ENCODE measurements at regions not wholly inside any gene's neighbourhood (a gene's known extent, or its start where the extent isn't known, plus 50 kb on each side); places are given as distances from the start of the nearest gene placed in this dataset.

DNA sequence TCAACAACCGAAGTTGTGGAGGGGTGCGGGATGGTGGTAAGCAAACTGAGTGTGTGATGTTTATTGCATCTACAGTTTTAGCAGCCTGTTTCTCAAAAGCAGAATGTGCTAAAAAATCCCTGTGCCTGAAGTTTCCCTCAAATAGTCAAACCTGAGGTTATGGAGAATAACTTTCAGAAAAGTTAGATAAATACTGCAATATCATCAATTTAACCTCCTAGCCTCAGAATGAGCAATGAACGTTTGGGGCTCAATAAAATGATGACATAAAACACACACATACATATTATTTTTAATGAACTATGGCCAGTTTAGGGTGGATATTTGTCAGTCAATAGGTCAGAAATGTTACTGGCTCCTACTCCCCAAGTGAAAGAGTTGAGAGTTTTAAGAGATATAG lies 201.6 kb downstream of the SEMA6D start:
- no peaks in the 10 kb centered on the region for H3K9me3 ChIP-seq (ENCODE audit: insufficient read depth, low read depth, low read length)
- no peak overlapping the region for H3K4me3 ChIP-seq (ENCODE audit: low read length, poor library complexity, severe bottlenecking)
- no peak overlapping the region for H2AFZ ChIP-seq (ENCODE audit: low read length)
- H3K27me3 ChIP-seq (ENCODE audit: insufficient read depth, low read length, poor library complexity, severe bottlenecking), result no peaks in the 10 kb centered on the region
- no peak overlapping the region for H3K4me2 ChIP-seq (ENCODE audit: low read depth, low read length, poor library complexity, severe bottlenecking)
- H3F3A ChIP-seq (ENCODE audit: low read depth), result no peaks in the 10 kb centered on the region
- no peaks in the 10 kb centered on the region for H3K79me2 ChIP-seq (ENCODE audit: insufficient read depth, low read length)
- no peaks in the 10 kb centered on the region for H3K4me1 ChIP-seq (ENCODE audit: insufficient read depth, low read length, poor library complexity, severe bottlenecking)
- H3K9ac ChIP-seq (ENCODE audit: low read depth, low read length, poor library complexity, severe bottlenecking), result no peak overlapping the region
- H3K9me2 ChIP-seq (replicated peaks; ENCODE audit: low read depth, low read length), result no peaks in the 10 kb centered on the region
- TF ChIP-seq, protein P1, sequence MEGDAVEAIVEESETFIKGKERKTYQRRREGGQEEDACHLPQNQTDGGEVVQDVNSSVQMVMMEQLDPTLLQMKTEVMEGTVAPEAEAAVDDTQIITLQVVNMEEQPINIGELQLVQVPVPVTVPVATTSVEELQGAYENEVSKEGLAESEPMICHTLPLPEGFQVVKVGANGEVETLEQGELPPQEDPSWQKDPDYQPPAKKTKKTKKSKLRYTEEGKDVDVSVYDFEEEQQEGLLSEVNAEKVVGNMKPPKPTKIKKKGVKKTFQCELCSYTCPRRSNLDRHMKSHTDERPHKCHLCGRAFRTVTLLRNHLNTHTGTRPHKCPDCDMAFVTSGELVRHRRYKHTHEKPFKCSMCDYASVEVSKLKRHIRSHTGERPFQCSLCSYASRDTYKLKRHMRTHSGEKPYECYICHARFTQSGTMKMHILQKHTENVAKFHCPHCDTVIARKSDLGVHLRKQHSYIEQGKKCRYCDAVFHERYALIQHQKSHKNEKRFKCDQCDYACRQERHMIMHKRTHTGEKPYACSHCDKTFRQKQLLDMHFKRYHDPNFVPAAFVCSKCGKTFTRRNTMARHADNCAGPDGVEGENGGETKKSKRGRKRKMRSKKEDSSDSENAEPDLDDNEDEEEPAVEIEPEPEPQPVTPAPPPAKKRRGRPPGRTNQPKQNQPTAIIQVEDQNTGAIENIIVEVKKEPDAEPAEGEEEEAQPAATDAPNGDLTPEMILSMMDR (conservative IDR thresholded peaks at IDR 0.05; ENCODE audit: low read length), result no peak
- no peak for TF ChIP-seq EZH2phosphoT487 (IDR thresholded peaks at IDR 0.05; ENCODE audit: borderline replicate concordance)
- no peaks in the 10 kb centered on the region for H3K36me3 ChIP-seq (ENCODE audit: insufficient read depth, low read length)
- H4K20me1 ChIP-seq (ENCODE audit: insufficient read depth, low read length, poor library complexity, severe bottlenecking), result no peaks in the 10 kb centered on the region

DNA sequence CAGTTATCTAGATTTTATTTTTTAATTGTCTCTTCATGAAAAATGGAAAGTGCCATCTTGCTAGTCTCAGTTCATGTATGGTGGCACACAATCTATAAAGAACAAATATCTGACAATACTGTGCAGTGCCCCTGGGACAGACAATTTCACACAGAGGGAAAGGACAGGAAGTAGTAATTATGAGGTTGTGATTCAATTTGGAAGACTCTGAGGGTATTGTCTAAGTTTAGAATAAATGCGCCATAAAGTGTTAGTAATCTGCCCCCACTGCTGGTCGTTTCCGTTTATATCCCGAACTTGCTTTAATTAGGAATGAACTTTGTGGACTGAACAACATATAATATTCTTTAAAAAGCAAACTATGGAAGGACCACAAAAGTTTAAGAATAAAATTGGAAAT lies 196.4 kb upstream of the SLC24A5 start:
- no peaks in the 10 kb centered on the region for H3K36me3 ChIP-seq (ENCODE audit: insufficient read depth, low read length)
- no peaks in the 10 kb centered on the region for H3K9me3 ChIP-seq (ENCODE audit: insufficient read depth, low read depth, low read length)
- H3K9ac ChIP-seq (ENCODE audit: low read depth, low read length, poor library complexity, severe bottlenecking), result no peak overlapping the region
- no peaks in the 10 kb centered on the region for H3K4me1 ChIP-seq (ENCODE audit: insufficient read depth, low read length, poor library complexity, severe bottlenecking)
- no peak overlapping the region for H3K4me3 ChIP-seq (ENCODE audit: low read length, poor library complexity, severe bottlenecking)
- H4K20me1 ChIP-seq (ENCODE audit: insufficient read depth, low read length, poor library complexity, severe bottlenecking), result no peaks in the 10 kb centered on the region
- H3K27me3 ChIP-seq (ENCODE audit: insufficient read depth, low read length, poor library complexity, severe bottlenecking), result no peaks in the 10 kb centered on the region
- H3K4me2 ChIP-seq (ENCODE audit: low read depth, low read length, poor library complexity, severe bottlenecking), result no peak overlapping the region
- TF ChIP-seq, protein P1 (conservative IDR thresholded peaks at IDR 0.05; ENCODE audit: low read length), result no peak
- no peak for TF ChIP-seq EZH2phosphoT487 (IDR thresholded peaks at IDR 0.05; ENCODE audit: borderline replicate concordance)
- H2AFZ ChIP-seq (ENCODE audit: low read length), result no peak overlapping the region
- H3K9me2 ChIP-seq (replicated peaks; ENCODE audit: low read depth, low read length), result no peaks in the 10 kb centered on the region
- no peaks in the 10 kb centered on the region for H3F3A ChIP-seq (ENCODE audit: low read depth)
- H3K79me2 ChIP-seq (ENCODE audit: insufficient read depth, low read length), result no peaks in the 10 kb centered on the region

DNA sequence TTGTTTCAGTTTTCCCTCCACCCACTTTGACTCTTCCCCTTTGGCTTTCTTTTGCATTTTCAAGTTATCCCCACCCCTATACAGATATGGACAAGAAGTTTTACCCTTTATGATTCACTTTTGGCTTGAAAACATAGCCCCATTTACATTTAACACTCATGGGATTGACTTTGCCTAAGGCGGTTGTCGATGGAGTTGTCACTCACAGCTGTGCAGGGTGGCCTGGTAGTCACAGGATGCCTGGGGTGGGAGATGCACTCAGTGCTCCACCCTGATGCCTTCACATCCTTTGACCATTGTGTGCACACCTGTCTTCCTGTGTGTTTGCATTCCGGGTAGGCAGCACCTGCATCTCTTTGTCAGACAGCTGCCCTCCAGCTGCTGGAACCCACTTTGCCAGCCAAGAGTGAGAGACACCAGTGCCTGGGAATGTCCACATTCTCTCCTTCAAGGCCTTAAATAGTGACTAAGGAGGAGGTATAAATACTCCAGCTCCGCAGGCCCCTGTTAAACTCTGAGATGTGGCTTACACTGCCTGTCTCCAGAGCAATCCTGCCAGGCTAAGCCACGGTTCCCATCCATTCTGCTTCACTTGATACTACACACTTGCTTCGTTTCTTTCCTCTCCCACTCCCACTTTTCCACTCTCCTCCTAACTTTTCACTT lies 191.5 kb upstream of the SLC24A5 start:
- H4K20me1 ChIP-seq (ENCODE audit: insufficient read depth, low read length, poor library complexity, severe bottlenecking), result no peaks in the 10 kb centered on the region
- no peaks in the 10 kb centered on the region for H3K9me3 ChIP-seq (ENCODE audit: insufficient read depth, low read depth, low read length)
- no peak overlapping the region for H3K9ac ChIP-seq (ENCODE audit: low read depth, low read length, poor library complexity, severe bottlenecking)
- H2AFZ ChIP-seq (ENCODE audit: low read length), result no peak overlapping the region
- H3K4me1 ChIP-seq (ENCODE audit: insufficient read depth, low read length, poor library complexity, severe bottlenecking), result no peaks in the 10 kb centered on the region
- no peaks in the 10 kb centered on the region for H3K79me2 ChIP-seq (ENCODE audit: insufficient read depth, low read length)
- H3K27me3 ChIP-seq (ENCODE audit: insufficient read depth, low read length, poor library complexity, severe bottlenecking), result no peaks in the 10 kb centered on the region
- H3K4me2 ChIP-seq (ENCODE audit: low read depth, low read length, poor library complexity, severe bottlenecking), result no peak overlapping the region
- no peaks in the 10 kb centered on the region for H3K36me3 ChIP-seq (ENCODE audit: insufficient read depth, low read length)
- TF ChIP-seq EZH2phosphoT487 (IDR thresholded peaks at IDR 0.05; ENCODE audit: borderline replicate concordance), result no peak
- TF ChIP-seq, protein P1 (conservative IDR thresholded peaks at IDR 0.05; ENCODE audit: low read length), result no peak
- no peak overlapping the region for H3K4me3 ChIP-seq (ENCODE audit: low read length, poor library complexity, severe bottlenecking)
- H3K9me2 ChIP-seq (replicated peaks; ENCODE audit: low read depth, low read length), result no peaks in the 10 kb centered on the region
- no peaks in the 10 kb centered on the region for H3F3A ChIP-seq (ENCODE audit: low read depth)

Data from Loucy (cell line).